ENCODE measurements at regions not wholly inside any gene's neighbourhood (a gene's known extent, or its start where the extent isn't known, plus 50 kb on each side); places are given as distances from the start of the nearest gene placed in this dataset.

DNA sequence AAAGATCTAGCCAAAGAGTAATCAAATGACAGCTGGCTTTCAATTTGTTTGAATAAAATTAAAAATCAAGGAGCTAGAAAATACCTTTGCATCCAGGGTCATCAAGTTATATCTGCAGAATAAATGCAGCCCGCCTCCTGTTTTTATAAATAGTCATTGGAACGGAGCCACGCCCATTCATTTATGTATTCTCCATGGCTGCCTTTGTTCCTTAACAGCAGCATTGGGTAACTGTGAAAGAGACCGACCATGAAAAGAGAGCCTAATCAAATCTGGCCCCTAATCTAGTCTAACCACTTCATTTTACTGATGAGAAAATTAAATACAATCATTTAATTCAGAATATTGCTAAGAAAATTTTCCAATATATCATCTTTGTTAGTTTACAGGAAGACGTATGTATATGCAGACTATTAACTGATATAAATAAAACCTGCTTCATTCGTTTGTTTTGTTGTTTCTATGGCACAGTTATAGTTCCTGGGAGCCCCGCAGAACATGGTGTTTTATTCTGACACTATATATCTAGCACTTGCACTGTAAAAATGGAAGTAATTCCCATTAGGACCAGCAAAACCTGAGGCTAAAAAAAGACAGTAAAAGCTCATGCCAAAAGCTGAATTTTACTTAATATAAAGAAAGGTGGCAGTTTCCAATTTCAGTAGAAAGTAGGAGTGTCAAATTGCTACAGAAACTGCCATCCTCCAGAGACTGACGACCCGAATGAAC, 111.8 kb upstream of the PALMD start:
- TF ChIP-seq FOXK1 (CRISPR knock-in tag; IDR thresholded peaks at IDR 0.05) = no peak
- TF ChIP-seq, protein P1, sequence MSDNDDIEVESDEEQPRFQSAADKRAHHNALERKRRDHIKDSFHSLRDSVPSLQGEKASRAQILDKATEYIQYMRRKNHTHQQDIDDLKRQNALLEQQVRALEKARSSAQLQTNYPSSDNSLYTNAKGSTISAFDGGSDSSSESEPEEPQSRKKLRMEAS (CRISPR knock-in tag; IDR thresholded peaks at IDR 0.05) = no peak
- TF ChIP-seq NFYB (CRISPR knock-in tag; conservative IDR thresholded peaks at IDR 0.05; ENCODE audit: low read depth) = no peak
- TF ChIP-seq, protein P2, sequence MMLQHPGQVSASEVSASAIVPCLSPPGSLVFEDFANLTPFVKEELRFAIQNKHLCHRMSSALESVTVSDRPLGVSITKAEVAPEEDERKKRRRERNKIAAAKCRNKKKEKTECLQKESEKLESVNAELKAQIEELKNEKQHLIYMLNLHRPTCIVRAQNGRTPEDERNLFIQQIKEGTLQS (CRISPR knock-in tag; conservative IDR thresholded peaks at IDR 0.05) = no peak
- TF ChIP-seq, protein P3, sequence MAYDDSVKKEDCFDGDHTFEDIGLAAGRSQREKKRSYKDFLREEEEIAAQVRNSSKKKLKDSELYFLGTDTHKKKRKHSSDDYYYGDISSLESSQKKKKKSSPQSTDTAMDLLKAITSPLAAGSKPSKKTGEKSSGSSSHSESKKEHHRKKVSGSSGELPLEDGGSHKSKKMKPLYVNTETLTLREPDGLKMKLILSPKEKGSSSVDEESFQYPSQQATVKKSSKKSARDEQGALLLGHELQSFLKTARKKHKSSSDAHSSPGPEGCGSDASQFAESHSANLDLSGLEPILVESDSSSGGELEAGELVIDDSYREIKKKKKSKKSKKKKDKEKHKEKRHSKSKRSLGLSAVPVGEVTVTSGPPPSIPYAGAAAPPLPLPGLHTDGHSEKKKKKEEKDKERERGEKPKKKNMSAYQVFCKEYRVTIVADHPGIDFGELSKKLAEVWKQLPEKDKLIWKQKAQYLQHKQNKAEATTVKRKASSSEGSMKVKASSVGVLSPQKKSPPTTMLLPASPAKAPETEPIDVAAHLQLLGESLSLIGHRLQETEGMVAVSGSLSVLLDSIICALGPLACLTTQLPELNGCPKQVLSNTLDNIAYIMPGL (CRISPR knock-in tag; IDR thresholded peaks at IDR 0.05) = no peak
- no peak for TF ChIP-seq TEAD4 (CRISPR knock-in tag; IDR thresholded peaks at IDR 0.05)
- no peak for TF ChIP-seq CBFB (CRISPR knock-in tag; IDR thresholded peaks at IDR 0.05; ENCODE audit: low read depth)
- TF ChIP-seq, protein P4, sequence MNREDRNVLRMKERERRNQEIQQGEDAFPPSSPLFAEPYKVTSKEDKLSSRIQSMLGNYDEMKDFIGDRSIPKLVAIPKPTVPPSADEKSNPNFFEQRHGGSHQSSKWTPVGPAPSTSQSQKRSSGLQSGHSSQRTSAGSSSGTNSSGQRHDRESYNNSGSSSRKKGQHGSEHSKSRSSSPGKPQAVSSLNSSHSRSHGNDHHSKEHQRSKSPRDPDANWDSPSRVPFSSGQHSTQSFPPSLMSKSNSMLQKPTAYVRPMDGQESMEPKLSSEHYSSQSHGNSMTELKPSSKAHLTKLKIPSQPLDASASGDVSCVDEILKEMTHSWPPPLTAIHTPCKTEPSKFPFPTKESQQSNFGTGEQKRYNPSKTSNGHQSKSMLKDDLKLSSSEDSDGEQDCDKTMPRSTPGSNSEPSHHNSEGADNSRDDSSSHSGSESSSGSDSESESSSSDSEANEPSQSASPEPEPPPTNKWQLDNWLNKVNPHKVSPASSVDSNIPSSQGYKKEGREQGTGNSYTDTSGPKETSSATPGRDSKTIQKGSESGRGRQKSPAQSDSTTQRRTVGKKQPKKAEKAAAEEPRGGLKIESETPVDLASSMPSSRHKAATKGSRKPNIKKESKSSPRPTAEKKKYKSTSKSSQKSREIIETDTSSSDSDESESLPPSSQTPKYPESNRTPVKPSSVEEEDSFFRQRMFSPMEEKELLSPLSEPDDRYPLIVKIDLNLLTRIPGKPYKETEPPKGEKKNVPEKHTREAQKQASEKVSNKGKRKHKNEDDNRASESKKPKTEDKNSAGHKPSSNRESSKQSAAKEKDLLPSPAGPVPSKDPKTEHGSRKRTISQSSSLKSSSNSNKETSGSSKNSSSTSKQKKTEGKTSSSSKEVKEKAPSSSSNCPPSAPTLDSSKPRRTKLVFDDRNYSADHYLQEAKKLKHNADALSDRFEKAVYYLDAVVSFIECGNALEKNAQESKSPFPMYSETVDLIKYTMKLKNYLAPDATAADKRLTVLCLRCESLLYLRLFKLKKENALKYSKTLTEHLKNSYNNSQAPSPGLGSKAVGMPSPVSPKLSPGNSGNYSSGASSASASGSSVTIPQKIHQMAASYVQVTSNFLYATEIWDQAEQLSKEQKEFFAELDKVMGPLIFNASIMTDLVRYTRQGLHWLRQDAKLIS (CRISPR knock-in tag; IDR thresholded peaks at IDR 0.05; ENCODE audit: borderline replicate concordance) = no peak
- TF ChIP-seq, protein P5, sequence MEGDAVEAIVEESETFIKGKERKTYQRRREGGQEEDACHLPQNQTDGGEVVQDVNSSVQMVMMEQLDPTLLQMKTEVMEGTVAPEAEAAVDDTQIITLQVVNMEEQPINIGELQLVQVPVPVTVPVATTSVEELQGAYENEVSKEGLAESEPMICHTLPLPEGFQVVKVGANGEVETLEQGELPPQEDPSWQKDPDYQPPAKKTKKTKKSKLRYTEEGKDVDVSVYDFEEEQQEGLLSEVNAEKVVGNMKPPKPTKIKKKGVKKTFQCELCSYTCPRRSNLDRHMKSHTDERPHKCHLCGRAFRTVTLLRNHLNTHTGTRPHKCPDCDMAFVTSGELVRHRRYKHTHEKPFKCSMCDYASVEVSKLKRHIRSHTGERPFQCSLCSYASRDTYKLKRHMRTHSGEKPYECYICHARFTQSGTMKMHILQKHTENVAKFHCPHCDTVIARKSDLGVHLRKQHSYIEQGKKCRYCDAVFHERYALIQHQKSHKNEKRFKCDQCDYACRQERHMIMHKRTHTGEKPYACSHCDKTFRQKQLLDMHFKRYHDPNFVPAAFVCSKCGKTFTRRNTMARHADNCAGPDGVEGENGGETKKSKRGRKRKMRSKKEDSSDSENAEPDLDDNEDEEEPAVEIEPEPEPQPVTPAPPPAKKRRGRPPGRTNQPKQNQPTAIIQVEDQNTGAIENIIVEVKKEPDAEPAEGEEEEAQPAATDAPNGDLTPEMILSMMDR (IDR thresholded peaks at IDR 0.05) = no peak

Data from WTC11 (cell line).